ENCODE measurements at regions not wholly inside any gene's neighbourhood (a gene's known extent, or its start where the extent isn't known, plus 50 kb on each side); places are given as distances from the start of the nearest gene placed in this dataset.

DNA sequence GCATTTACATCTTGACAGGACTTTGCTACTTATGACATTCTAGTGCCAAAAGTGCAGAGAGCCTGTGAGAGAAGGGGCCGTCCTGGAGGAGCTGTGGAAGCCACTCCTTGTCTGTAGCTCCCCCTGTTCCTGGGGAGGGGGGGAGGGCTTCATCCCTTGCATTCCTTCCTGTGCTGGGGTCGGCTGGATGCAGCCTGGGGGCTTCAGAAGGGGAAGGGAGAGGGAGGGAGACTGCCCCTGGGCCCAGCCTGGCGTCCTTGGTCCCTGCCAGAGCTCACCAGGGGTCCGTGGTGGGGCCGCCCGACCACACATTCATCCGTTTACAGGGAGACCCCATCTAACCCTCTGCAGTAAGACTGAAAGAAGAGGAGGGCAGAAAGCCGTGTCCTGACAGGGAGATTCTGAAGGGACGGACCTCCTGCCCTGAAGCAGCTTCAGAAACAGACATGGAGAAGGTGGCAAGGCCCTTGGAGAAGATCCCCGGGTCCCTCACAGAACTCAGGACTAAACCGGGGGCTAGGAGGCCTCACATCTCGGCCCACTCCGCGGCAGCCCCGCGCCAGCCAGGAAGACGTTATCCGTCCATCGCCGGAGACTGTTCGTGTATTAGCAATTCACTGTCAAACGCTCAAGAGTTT is 258.3 kb upstream of the SALL3 start:
- no peak for TF ChIP-seq CTCF (conservative IDR thresholded peaks at IDR 0.05; ENCODE audit: low read length)
- TF ChIP-seq EZH2phosphoT487 (IDR thresholded peaks at IDR 0.05; ENCODE audit: borderline replicate concordance, low read depth, low read length): no peak
